GM12878 (cell line): ENCODE measurements at regions not wholly inside any gene's neighbourhood (a gene's known extent, or its start where the extent isn't known, plus 50 kb on each side); places are given as distances from the start of the nearest gene placed in this dataset.
"Not testable (repeated sequence)": the region's sequence is repeated elsewhere in the genome, so short reads cannot be mapped to it uniquely, and the experiment has no call there.

Experiments
- ATAC-seq: fragments of 200-7000 bp; cut with Tn5 transposase; 3 replicates; pipeline ENCODE4 v1.9.1; 2020; ENCODE audit warnings: mild to moderate bottlenecking, moderate library complexity
- BruUV-seq: library from RNA; stranded (reverse); fragments of 400-500 nt; replicated peaks from 2 replicates; lab custom pipeline; 2021; lab: Mats Ljungman, UMichigan
- CTCF ChIA-PET: fragments of 300-600 bp; sonication (Branson Sonifier 250); formaldehyde crosslinking; extraction: SDS; loops from one replicate; lab custom pipeline; 2021; ENCODE audit warnings: inconsistent platforms; lab: Yijun Ruan, JAX
- POLR2A ChIA-PET: fragments of 350-600 bp; formaldehyde crosslinking; extraction: SDS; loops from one replicate; lab custom pipeline; 2021; ENCODE audit warnings: inconsistent platforms; lab: Charles Lee
- RAD21 ChIA-PET: fragments of 300-600 bp; sonication (Branson Sonifier 250); formaldehyde crosslinking; loops from one replicate; lab custom pipeline; 2023; ENCODE audit warnings: antibody characterized with exemption; ENCODE audit not compliant: unreplicated experiment; lab: Charles Lee
- SMC1A ChIA-PET: fragments of 300-600 bp; sonication (Branson Sonifier 250); formaldehyde crosslinking; loops from one replicate; lab custom pipeline; 2023; ENCODE audit not compliant: unreplicated experiment, uncharacterized antibody; lab: Charles Lee
- DNase-seq: peaks from one replicate; pipeline ENCODE4 v3.0.0-alpha.2; 2011; ENCODE audit warnings: low read depth, low spot score
- FAIRE-seq: peaks from 3 replicates; lab custom pipeline; 2011; peaks lifted over from hg19 to GRCh38; lab: Jason Lieb, UNC
- H2AFZ ChIP-seq: 2 replicates; pipeline ENCODE4 v1.6.0; 2011; ENCODE audit warnings: low read depth, low read length, control low read depth; ENCODE audit not compliant: control insufficient read depth
- H3K27ac ChIP-seq: 2 replicates; pipeline ENCODE4 v1.5.1; 2011; ENCODE audit warnings: control low read depth; ENCODE audit not compliant: control insufficient read depth, insufficient read depth
- H3K27me3 ChIP-seq, 2 experiments: replicated peaks in 1 of 2; 2 replicates each; pipeline versions ENCODE4 v1.6.0 to v1.6.1; 2011; ENCODE audit warnings: low read length in 1 of 2; ENCODE audit not compliant: control insufficient read depth in 2 of 2, insufficient read depth in 2 of 2
- H3K36me3 ChIP-seq, 2 experiments: 2 replicates each; pipeline ENCODE4 v1.5.1; 2011; ENCODE audit warnings: low read length in 1 of 2; ENCODE audit not compliant: control insufficient read depth in 2 of 2, insufficient read depth in 2 of 2
- H3K4me1 ChIP-seq: 2 replicates; pipeline ENCODE4 v1.6.1; 2011; ENCODE audit warnings: mild to moderate bottlenecking, low read length, moderate library complexity, mixed read lengths; ENCODE audit not compliant: control insufficient read depth, insufficient read depth
- H3K4me2 ChIP-seq: 2 replicates; pipeline ENCODE4 v1.6.0; 2011; ENCODE audit warnings: control low read depth; ENCODE audit not compliant: control insufficient read depth, insufficient read depth
- H3K4me3 ChIP-seq: fragments of 200-600 bp; sonication (generic); 2 replicates; pipeline ENCODE4 v1.5.1; 2016
- H3K79me2 ChIP-seq: 2 replicates; pipeline ENCODE4 v1.6.0; 2011; ENCODE audit warnings: low read length; ENCODE audit not compliant: control insufficient read depth, insufficient read depth
- H3K9ac ChIP-seq: 2 replicates; pipeline ENCODE4 v1.8.0; 2011; ENCODE audit warnings: low read length, control low read depth, mixed read lengths; ENCODE audit not compliant: control insufficient read depth, insufficient read depth
- H3K9me3 ChIP-seq: replicated peaks from 3 replicates; pipeline ENCODE4 v1.5.1; 2011; ENCODE audit warnings: mild to moderate bottlenecking, low read length; ENCODE audit not compliant: control insufficient read depth, insufficient read depth
- H4K20me1 ChIP-seq: 2 replicates; pipeline ENCODE4 v1.6.0; 2011; ENCODE audit not compliant: control insufficient read depth, insufficient read depth
- CHD1 ChIP-seq: IDR thresholded peaks from 2 replicates; pipeline ENCODE4 v1.6.1; 2012; ENCODE audit warnings: low read depth, low read length, improper control_type of control experiment
- POLR2AphosphoS5 ChIP-seq: IDR thresholded peaks from 2 replicates; pipeline ENCODE4 v1.6.1; 2011; ENCODE audit warnings: mild to moderate bottlenecking, low read length, inconsistent platforms
- RAD21 ChIP-seq: IDR thresholded peaks from 2 replicates; pipeline ENCODE4 v1.6.1; 2011; ENCODE audit warnings: mild to moderate bottlenecking, low read depth, low read length, moderate library complexity; ENCODE audit not compliant: insufficient read depth
- STAT3 ChIP-seq: IDR thresholded peaks from 2 replicates; pipeline ENCODE4 v1.6.1; 2011; ENCODE audit warnings: low read depth, low read length, improper control_type of control experiment
- YBX1 ChIP-seq: fragments of 450-650 bp; IDR thresholded peaks from 2 replicates; pipeline ENCODE4 v1.6.1; 2016; ENCODE audit warnings: antibody characterized with exemption
- ZNF274 ChIP-seq: IDR thresholded peaks from one replicate; pipeline ENCODE4 v1.8.0; 2011; ENCODE audit not compliant: insufficient read length, insufficient read depth
- WGBS: methylation state at CpG from one replicate; pipeline ENCODE4 v1.1.6; 2016; ENCODE audit warnings: low lambda C conversion rate; ENCODE audit not compliant: insufficient replicate concordance, insufficient coverage; ENCODE audit errors: missing lambda C conversion rate; 5-methylcytosine and 5-hydroxymethylcytosine counted together
- in situ Hi-C: fragments of 300-500 bp; cut with MboI; formaldehyde crosslinking; loops from 9 replicates; pipeline ENCODE4 v1.14.3; 2018; ENCODE audit warnings: mixed read lengths
- intact Hi-C: fragments of 100-400 bp; cut with micrococcal nuclease; formaldehyde crosslinking; loops from one replicate; pipeline ENCODE4 v1.14.2; 2022; ENCODE audit not compliant: unreplicated experiment
- TF ChIP-seq, protein P1 (sequence below): fragments of 150-350 bp; IDR thresholded peaks from 2 replicates; pipeline ENCODE4 v1.6.1; 2014; ENCODE audit warnings: mild to moderate bottlenecking, low read depth, low read length
- TF ChIP-seq, protein P2 (sequence below): IDR thresholded peaks from 2 replicates; pipeline ENCODE4 v1.6.1; 2011; ENCODE audit warnings: borderline replicate concordance, low read depth, mild to moderate bottlenecking, moderate library complexity, low read length; ENCODE audit not compliant: insufficient read depth, poor library complexity, severe bottlenecking

GRCh38 chrX:124181515-124181914, 150.9 kb upstream of the TEX13D start:
- intact Hi-C loops, ATAC-seq, H3K36me3 ChIP-seq, DNase-seq, FAIRE-seq, in situ Hi-C loops, SMC1A ChIA-PET, H3K27ac ChIP-seq, RAD21 ChIA-PET, H3K4me3 ChIP-seq, H3K9ac ChIP-seq, H2AFZ ChIP-seq, H3K4me2 ChIP-seq, H3K27me3 ChIP-seq, H3K79me2 ChIP-seq, CTCF ChIA-PET, H3K9me3 ChIP-seq, H3K4me1 ChIP-seq, BruUV-seq, POLR2A ChIA-PET, H4K20me1 ChIP-seq: not testable (repeated sequence)
- WGBS = 68% methylated on average over 8 of the region's 8 CpGs

- FAIRE-seq = no peak
- no peaks in the 10 kb centered on the region for H4K20me1 ChIP-seq
- no peak overlapping the region for H3K4me3 ChIP-seq
- no peaks in the 10 kb centered on the region for H3K4me1 ChIP-seq
- H3K27ac ChIP-seq = no peak overlapping the region
- no peaks in the 10 kb centered on the region for H3K27me3 ChIP-seq
- H3K9me3 ChIP-seq = no peaks in the 10 kb centered on the region; the same call in 2 of the 3 replicates
- 14% methylated on average over 2 of the region's 2 CpGs for WGBS
- no peaks in the 10 kb centered on the region for H3K36me3 ChIP-seq
- no peak overlapping the region for H3K9ac ChIP-seq
- ChIA-PET SMC1A (no interaction called here), CTCF (no interaction called here), POLR2A (no interaction called here), RAD21 (no interaction called here)
- H3K4me2 ChIP-seq = no peak overlapping the region
- no TSS peak for BruUV-seq
- intact Hi-C loops (no loop called here), in situ Hi-C loops (no loop called here)
- TF ChIP-seq STAT3 (no peak), ZNF274 (no peak), YBX1 (no peak), CHD1 (no peak), RAD21 (no peak), POLR2AphosphoS5 (no peak)
- TF ChIP-seq, protein P1, sequence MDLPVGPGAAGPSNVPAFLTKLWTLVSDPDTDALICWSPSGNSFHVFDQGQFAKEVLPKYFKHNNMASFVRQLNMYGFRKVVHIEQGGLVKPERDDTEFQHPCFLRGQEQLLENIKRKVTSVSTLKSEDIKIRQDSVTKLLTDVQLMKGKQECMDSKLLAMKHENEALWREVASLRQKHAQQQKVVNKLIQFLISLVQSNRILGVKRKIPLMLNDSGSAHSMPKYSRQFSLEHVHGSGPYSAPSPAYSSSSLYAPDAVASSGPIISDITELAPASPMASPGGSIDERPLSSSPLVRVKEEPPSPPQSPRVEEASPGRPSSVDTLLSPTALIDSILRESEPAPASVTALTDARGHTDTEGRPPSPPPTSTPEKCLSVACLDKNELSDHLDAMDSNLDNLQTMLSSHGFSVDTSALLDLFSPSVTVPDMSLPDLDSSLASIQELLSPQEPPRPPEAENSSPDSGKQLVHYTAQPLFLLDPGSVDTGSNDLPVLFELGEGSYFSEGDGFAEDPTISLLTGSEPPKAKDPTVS = no peak
- TF ChIP-seq, protein P2, sequence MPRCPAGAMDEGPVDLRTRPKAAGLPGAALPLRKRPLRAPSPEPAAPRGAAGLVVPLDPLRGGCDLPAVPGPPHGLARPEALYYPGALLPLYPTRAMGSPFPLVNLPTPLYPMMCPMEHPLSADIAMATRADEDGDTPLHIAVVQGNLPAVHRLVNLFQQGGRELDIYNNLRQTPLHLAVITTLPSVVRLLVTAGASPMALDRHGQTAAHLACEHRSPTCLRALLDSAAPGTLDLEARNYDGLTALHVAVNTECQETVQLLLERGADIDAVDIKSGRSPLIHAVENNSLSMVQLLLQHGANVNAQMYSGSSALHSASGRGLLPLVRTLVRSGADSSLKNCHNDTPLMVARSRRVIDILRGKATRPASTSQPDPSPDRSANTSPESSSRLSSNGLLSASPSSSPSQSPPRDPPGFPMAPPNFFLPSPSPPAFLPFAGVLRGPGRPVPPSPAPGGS = no peak
- no peaks in the 10 kb centered on the region for H3K79me2 ChIP-seq
- DNase-seq = no peak
- no peak overlapping the region for H2AFZ ChIP-seq
- no peak for ATAC-seq
Measured at GRCh38 chrX:124190440-124190839, 142.0 kb upstream of the TEX13D start.
